Panc1 (cell line): ENCODE measurements at regions not wholly inside any gene's neighbourhood (a gene's known extent, or its start where the extent isn't known, plus 50 kb on each side); places are given as distances from the start of the nearest gene placed in this dataset.

Source experiments
- ATAC-seq: fragments of 200-7000 bp; cut with Tn5 transposase; 2 replicates; pipeline ENCODE4 v1.9.1; 2020; ENCODE audit warnings: mild to moderate bottlenecking, moderate library complexity
- BruUV-seq: library from RNA; stranded (reverse); fragments of 400-500 nt; replicated peaks from 2 replicates; lab custom pipeline; 2021; lab: Mats Ljungman, UMichigan
- CTCF ChIA-PET: fragments of 300-600 bp; sonication (Branson Sonifier 250); formaldehyde crosslinking; loops from one replicate; lab custom pipeline; 2022; ENCODE audit warnings: antibody characterized with exemption; lab: Charles Lee
- POLR2A ChIA-PET: fragments of 300-600 bp; sonication (Branson Sonifier 250); formaldehyde crosslinking; loops from one replicate; lab custom pipeline; 2022; ENCODE audit warnings: antibody characterized with exemption; lab: Charles Lee
- DNase-seq: peaks from one replicate; pipeline ENCODE4 v3.0.0-alpha.2; 2010; ENCODE audit warnings: low read depth, low spot score
- H3K27ac ChIP-seq: 2 replicates; pipeline ENCODE4 v1.5.1; 2011; ENCODE audit warnings: mild to moderate bottlenecking, low read length, inconsistent platforms
- H3K27me3 ChIP-seq: fragments of 200-500 bp; sonication (Bioruptor generic); 2 replicates; pipeline ENCODE4 v1.6.0; 2014; ENCODE audit warnings: low read length, inconsistent platforms; ENCODE audit not compliant: control insufficient read depth, insufficient read depth
- H3K36me3 ChIP-seq: fragments of 200-500 bp; sonication (Bioruptor generic); 2 replicates; pipeline ENCODE4 v1.5.1; 2014; ENCODE audit warnings: inconsistent platforms, mild to moderate bottlenecking, low read length, moderate library complexity; ENCODE audit not compliant: control insufficient read depth, insufficient read depth
- H3K4me1 ChIP-seq: 2 replicates; pipeline ENCODE4 v1.5.1; 2011; ENCODE audit warnings: inconsistent platforms, mild to moderate bottlenecking, low read length, moderate library complexity; ENCODE audit not compliant: control insufficient read depth, insufficient read depth
- H3K4me3 ChIP-seq, 2 experiments: 2 replicates each; pipeline ENCODE4 v1.5.1; 2011 to 2012; ENCODE audit warnings: low read depth in 2 of 2, low read length in 2 of 2, mild to moderate bottlenecking in 2 of 2, inconsistent platforms in 1 of 2, moderate library complexity in 1 of 2
- H3K9me3 ChIP-seq: fragments of 200-500 bp; sonication (Bioruptor generic); 2 replicates; pipeline ENCODE4 v1.5.1; 2014; ENCODE audit warnings: low read depth, mild to moderate bottlenecking, inconsistent platforms, low read length, moderate library complexity; ENCODE audit not compliant: control insufficient read depth, insufficient read depth
- POLR2AphosphoS5 ChIP-seq: IDR thresholded peaks from 2 replicates; pipeline ENCODE4 v1.6.1; 2012; ENCODE audit warnings: mild to moderate bottlenecking, low read depth, low read length, moderate library complexity
- SIN3A ChIP-seq: IDR thresholded peaks from 2 replicates; pipeline ENCODE4 v1.6.1; 2012; ENCODE audit warnings: low read depth, mild to moderate bottlenecking, low read length, moderate library complexity, borderline replicate concordance; ENCODE audit not compliant: insufficient read depth
- TCF7L2 ChIP-seq: IDR thresholded peaks from 2 replicates; pipeline ENCODE4 v1.6.1; 2011; ENCODE audit warnings: mild to moderate bottlenecking, low read depth, low read length, inconsistent platforms
- in situ Hi-C: cut with HindIII; loops from 2 replicates; pipeline ENCODE4 v1.10.0; 2016; ENCODE audit warnings: low sequenced_read_pairs, low pct_unique_long_range_greater_than_20kb
- intact Hi-C: fragments of 100-400 bp; cut with micrococcal nuclease; formaldehyde crosslinking; loops from one replicate; pipeline ENCODE4 v1.10.0; 2022; ENCODE audit not compliant: unreplicated experiment
- TF ChIP-seq, protein P1 (sequence below), 2 experiments: IDR thresholded peaks; 2 replicates each; pipeline ENCODE4 v1.6.1; 2011 to 2012; ENCODE audit warnings: low read depth in 2 of 2, control low read depth in 1 of 2, low read length in 1 of 2, mild to moderate bottlenecking in 1 of 2, moderate library complexity in 1 of 2; ENCODE audit not compliant: insufficient read depth in 1 of 2
- TF ChIP-seq, protein P2 (sequence below): fragments of 450-650 bp; IDR thresholded peaks from 2 replicates; pipeline ENCODE4 v1.5.1; 2017; ENCODE audit warnings: mild to moderate bottlenecking

DNA sequence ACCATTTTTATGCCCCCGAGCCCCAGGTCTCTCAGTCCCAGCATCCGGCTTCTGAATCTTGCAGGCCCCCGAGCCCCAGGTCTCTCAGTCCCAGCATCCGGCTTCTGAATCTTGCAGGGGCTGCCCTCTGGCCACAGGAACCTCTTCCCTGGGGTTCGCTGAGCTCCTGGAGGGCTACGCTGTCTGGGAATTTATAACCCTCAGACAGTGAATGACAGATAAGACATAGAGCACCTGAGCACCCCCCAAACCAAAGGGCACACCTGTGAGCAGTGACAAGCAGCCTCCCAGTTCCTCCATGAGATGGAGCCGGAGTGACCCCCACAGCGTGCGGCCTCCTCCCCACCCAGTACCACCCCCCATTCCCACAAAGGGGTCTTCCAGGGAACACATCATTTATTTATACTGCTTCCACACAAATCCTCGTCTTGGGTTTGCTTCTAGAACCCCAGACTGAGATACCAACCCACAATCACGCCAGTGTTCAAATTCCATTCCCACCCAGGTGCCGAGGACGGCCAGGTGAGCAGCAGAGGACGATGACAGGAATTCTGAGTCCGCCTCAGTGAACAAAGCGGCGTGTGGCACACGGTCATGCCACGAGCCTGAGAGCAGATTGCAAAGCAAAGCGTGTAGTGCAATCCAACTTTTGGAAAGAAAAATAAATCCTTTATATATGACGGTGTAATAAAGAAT lies 57.7 kb upstream of the FAM20C start:
- Histone ChIP-seq H3K27me3 (peaks cover 2% of the 10 kb centered on the region; the same call in 1 of the 2 replicates), H3K4me1 (no peaks in the 10 kb centered on the region), H3K36me3 (no peaks in the 10 kb centered on the region), H3K27ac (no peak overlapping the region), H3K9me3 (no peaks in the 10 kb centered on the region), H3K4me3 (no peak overlapping the region)
- ATAC-seq (no peak), DNase-seq (no peak)
- intact Hi-C loops: no loop called here
- BruUV-seq: no TSS peak
- CTCF ChIA-PET: no interaction called here
- no peak for TF ChIP-seq SIN3A
- TF ChIP-seq POLR2AphosphoS5: no peak
- TF ChIP-seq, protein P1, sequence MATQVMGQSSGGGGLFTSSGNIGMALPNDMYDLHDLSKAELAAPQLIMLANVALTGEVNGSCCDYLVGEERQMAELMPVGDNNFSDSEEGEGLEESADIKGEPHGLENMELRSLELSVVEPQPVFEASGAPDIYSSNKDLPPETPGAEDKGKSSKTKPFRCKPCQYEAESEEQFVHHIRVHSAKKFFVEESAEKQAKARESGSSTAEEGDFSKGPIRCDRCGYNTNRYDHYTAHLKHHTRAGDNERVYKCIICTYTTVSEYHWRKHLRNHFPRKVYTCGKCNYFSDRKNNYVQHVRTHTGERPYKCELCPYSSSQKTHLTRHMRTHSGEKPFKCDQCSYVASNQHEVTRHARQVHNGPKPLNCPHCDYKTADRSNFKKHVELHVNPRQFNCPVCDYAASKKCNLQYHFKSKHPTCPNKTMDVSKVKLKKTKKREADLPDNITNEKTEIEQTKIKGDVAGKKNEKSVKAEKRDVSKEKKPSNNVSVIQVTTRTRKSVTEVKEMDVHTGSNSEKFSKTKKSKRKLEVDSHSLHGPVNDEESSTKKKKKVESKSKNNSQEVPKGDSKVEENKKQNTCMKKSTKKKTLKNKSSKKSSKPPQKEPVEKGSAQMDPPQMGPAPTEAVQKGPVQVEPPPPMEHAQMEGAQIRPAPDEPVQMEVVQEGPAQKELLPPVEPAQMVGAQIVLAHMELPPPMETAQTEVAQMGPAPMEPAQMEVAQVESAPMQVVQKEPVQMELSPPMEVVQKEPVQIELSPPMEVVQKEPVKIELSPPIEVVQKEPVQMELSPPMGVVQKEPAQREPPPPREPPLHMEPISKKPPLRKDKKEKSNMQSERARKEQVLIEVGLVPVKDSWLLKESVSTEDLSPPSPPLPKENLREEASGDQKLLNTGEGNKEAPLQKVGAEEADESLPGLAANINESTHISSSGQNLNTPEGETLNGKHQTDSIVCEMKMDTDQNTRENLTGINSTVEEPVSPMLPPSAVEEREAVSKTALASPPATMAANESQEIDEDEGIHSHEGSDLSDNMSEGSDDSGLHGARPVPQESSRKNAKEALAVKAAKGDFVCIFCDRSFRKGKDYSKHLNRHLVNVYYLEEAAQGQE (IDR thresholded peaks at IDR 0.05; ENCODE audit: insufficient read depth in 1 of 2, low read depth in 2 of 2, low read length in 1 of 2): no peak
- TF ChIP-seq TCF7L2: no peak
- TF ChIP-seq, protein P2, sequence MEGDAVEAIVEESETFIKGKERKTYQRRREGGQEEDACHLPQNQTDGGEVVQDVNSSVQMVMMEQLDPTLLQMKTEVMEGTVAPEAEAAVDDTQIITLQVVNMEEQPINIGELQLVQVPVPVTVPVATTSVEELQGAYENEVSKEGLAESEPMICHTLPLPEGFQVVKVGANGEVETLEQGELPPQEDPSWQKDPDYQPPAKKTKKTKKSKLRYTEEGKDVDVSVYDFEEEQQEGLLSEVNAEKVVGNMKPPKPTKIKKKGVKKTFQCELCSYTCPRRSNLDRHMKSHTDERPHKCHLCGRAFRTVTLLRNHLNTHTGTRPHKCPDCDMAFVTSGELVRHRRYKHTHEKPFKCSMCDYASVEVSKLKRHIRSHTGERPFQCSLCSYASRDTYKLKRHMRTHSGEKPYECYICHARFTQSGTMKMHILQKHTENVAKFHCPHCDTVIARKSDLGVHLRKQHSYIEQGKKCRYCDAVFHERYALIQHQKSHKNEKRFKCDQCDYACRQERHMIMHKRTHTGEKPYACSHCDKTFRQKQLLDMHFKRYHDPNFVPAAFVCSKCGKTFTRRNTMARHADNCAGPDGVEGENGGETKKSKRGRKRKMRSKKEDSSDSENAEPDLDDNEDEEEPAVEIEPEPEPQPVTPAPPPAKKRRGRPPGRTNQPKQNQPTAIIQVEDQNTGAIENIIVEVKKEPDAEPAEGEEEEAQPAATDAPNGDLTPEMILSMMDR: no peak
- POLR2A ChIA-PET: no interaction called here
- in situ Hi-C loops: no loop called here

DNA sequence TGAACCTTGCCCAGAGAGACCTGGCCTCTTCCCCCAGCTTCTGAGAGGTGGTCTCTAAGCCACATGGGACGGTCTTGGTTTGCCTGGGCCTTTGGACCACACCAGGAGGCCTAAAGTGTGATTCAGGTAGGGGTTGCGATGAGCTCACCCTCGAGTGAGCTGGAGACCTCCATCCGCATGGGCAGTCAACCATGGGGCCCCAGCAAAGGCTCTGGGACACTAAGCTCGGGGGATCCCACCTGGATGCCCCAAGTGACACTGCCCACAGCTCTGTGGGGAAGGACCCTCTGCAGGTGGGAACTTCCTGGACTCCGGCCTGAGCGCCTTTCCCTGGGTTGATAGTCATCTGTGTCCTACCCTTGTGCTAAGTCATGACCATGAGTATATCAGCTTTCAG lies 57.1 kb upstream of the FAM20C start:
- intact Hi-C loops (no loop called here), in situ Hi-C loops (no loop called here)
- Histone ChIP-seq H3K4me3 (no peak overlapping the region), H3K27me3 (peaks cover 2% of the 10 kb centered on the region; the same call in 1 of the 2 replicates), H3K9me3 (no peaks in the 10 kb centered on the region), H3K36me3 (no peaks in the 10 kb centered on the region), H3K27ac (no peak overlapping the region), H3K4me1 (no peaks in the 10 kb centered on the region)
- DNase-seq (no peak), ATAC-seq (no peak)
- no TSS peak for BruUV-seq
- ChIA-PET CTCF (no interaction called here), POLR2A (no interaction called here)
- TF ChIP-seq TCF7L2 (no peak), POLR2AphosphoS5 (no peak), SIN3A (no peak)
- TF ChIP-seq, protein P2: no peak
- TF ChIP-seq, protein P1 (IDR thresholded peaks at IDR 0.05; ENCODE audit: insufficient read depth in 1 of 2, low read depth in 2 of 2, low read length in 1 of 2): no peak
